HL-60 (cell line): ENCODE measurements at regions not wholly inside any gene's neighbourhood (a gene's known extent, or its start where the extent isn't known, plus 50 kb on each side); places are given as distances from the start of the nearest gene placed in this dataset.

Experiments used
- DNase-seq, 2 experiments: peaks; one replicate each; pipeline ENCODE4 v3.0.0-alpha.2; 2010 to 2020; ENCODE audit warnings: low read depth in 1 of 2, low spot score in 1 of 2
- H3K27ac ChIP-seq: fragments of 250-450 bp; sonication (Bioruptor Pico); replicated peaks from 2 replicates; pipeline ENCODE4 v1.5.1; 2020; ENCODE audit warnings: mild to moderate bottlenecking, moderate library complexity
- H3K27me3 ChIP-seq: fragments of 250-450 bp; sonication (Bioruptor Pico); 2 replicates; pipeline ENCODE4 v1.5.1; 2021; ENCODE audit warnings: mild to moderate bottlenecking, moderate library complexity; ENCODE audit not compliant: insufficient read depth, poor library complexity, severe bottlenecking
- H3K4me3 ChIP-seq: replicated peaks from 2 replicates; pipeline ENCODE4 v1.5.1; 2011; ENCODE audit warnings: mild to moderate bottlenecking, control low read depth, low read length; ENCODE audit not compliant: insufficient read depth
- CTCF ChIP-seq: IDR thresholded peaks from one replicate; pipeline ENCODE4 v1.5.1; 2011; ENCODE audit warnings: low read length, control low read depth, inconsistent platforms; ENCODE audit not compliant: insufficient read depth
- GABPA ChIP-seq: IDR thresholded peaks from 2 replicates; pipeline ENCODE4 v1.6.1; 2012; ENCODE audit warnings: low read depth
- POLR2AphosphoS5 ChIP-seq: IDR thresholded peaks from 2 replicates; pipeline ENCODE4 v1.6.1; 2012; ENCODE audit warnings: low read depth
- REST ChIP-seq: IDR thresholded peaks from 2 replicates; pipeline ENCODE4 v1.6.1; 2012; ENCODE audit warnings: low read depth; ENCODE audit not compliant: insufficient replicate concordance
- SPI1 ChIP-seq: IDR thresholded peaks from 2 replicates; pipeline ENCODE4 v1.6.1; 2012; ENCODE audit warnings: low read depth, mild to moderate bottlenecking, borderline replicate concordance

- TF ChIP-seq REST, result no peak
- no peak for TF ChIP-seq POLR2AphosphoS5
- no peak for TF ChIP-seq SPI1
- TF ChIP-seq GABPA, result no peak
- no peak for TF ChIP-seq CTCF
- DNase-seq, result no peak
- H3K27me3 ChIP-seq, result no peaks in the 10 kb centered on the region
- H3K27ac ChIP-seq, result no peak overlapping the region
- H3K4me3 ChIP-seq, result no peak overlapping the region
Measured at GRCh38 chr5:68534131-68534940, 318.8 kb downstream of the PIK3R1 start.

GRCh38 chr5:68534956-68535520 lies 319.5 kb downstream of the PIK3R1 start:
- H3K4me3 ChIP-seq, result no peak overlapping the region
- H3K27me3 ChIP-seq, result no peaks in the 10 kb centered on the region
- no peak for DNase-seq
- TF ChIP-seq POLR2AphosphoS5, result no peak
- no peak for TF ChIP-seq SPI1
- no peak for TF ChIP-seq CTCF
- TF ChIP-seq GABPA, result no peak
- no peak for TF ChIP-seq REST
- H3K27ac ChIP-seq, result no peak overlapping the region

- H3K27ac ChIP-seq, result no peak overlapping the region
- TF ChIP-seq GABPA (no peak), CTCF (no peak), REST (no peak), SPI1 (no peak), POLR2AphosphoS5 (no peak)
- H3K27me3 ChIP-seq, result no peaks in the 10 kb centered on the region
- no peak overlapping the region for H3K4me3 ChIP-seq
- DNase-seq, result no peak
Measured at GRCh38 chr5:68538814-68539420, 323.4 kb downstream of the PIK3R1 start.
